ENCODE measurements at regions not wholly inside any gene's neighbourhood (a gene's known extent, or its start where the extent isn't known, plus 50 kb on each side); places are given as distances from the start of the nearest gene placed in this dataset.

- H3K36me3 ChIP-seq, result no peaks in the 10 kb centered on the region
- no peak overlapping the region for H3K4me3 ChIP-seq
- no peak overlapping the region for H3K27ac ChIP-seq
- H3K27me3 ChIP-seq, result no peaks in the 10 kb centered on the region
- DNase-seq (no peak), ATAC-seq (ENCODE audit: low FRiP score in 2 of 2) (no peak)
- H3K9me3 ChIP-seq, result no peaks in the 10 kb centered on the region
- no peaks in the 10 kb centered on the region for H3K4me1 ChIP-seq
- 92 to 94% methylated on average over 3 of the region's 3 CpGs for WGBS, 2 donors
- no peak for TF ChIP-seq POLR2A (IDR thresholded peaks at IDR 0.05)
- TF ChIP-seq, protein P1, sequence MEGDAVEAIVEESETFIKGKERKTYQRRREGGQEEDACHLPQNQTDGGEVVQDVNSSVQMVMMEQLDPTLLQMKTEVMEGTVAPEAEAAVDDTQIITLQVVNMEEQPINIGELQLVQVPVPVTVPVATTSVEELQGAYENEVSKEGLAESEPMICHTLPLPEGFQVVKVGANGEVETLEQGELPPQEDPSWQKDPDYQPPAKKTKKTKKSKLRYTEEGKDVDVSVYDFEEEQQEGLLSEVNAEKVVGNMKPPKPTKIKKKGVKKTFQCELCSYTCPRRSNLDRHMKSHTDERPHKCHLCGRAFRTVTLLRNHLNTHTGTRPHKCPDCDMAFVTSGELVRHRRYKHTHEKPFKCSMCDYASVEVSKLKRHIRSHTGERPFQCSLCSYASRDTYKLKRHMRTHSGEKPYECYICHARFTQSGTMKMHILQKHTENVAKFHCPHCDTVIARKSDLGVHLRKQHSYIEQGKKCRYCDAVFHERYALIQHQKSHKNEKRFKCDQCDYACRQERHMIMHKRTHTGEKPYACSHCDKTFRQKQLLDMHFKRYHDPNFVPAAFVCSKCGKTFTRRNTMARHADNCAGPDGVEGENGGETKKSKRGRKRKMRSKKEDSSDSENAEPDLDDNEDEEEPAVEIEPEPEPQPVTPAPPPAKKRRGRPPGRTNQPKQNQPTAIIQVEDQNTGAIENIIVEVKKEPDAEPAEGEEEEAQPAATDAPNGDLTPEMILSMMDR (IDR thresholded peaks at IDR 0.05), result no peak
- TF ChIP-seq EP300 (IDR thresholded peaks at IDR 0.05), result no peak
- no peak for TF ChIP-seq POLR2AphosphoS5 (IDR thresholded peaks at IDR 0.05)
Measured at GRCh38 chr18:57249883-57250282, 102.5 kb upstream of the ST8SIA3 start.

- Histone ChIP-seq H3K9me3 (no peaks in the 10 kb centered on the region), H3K4me1 (no peaks in the 10 kb centered on the region), H3K27ac (no peak overlapping the region), H3K36me3 (no peaks in the 10 kb centered on the region), H3K4me3 (no peak overlapping the region), H3K27me3 (no peaks in the 10 kb centered on the region)
- no peak for TF ChIP-seq POLR2A (IDR thresholded peaks at IDR 0.05)
- no peak for TF ChIP-seq EP300 (IDR thresholded peaks at IDR 0.05)
- no peak for TF ChIP-seq POLR2AphosphoS5 (IDR thresholded peaks at IDR 0.05)
- TF ChIP-seq, protein P1 (IDR thresholded peaks at IDR 0.05), result no peak
- WGBS, 2 donors, result 96 to 97% methylated on average over 3 of the region's 3 CpGs
- ATAC-seq (ENCODE audit: low FRiP score in 2 of 2), result no peak
- DNase-seq, result peak in 1 of 2 donors; percentile 15
Measured at GRCh38 chr18:57251747-57252146, 100.6 kb upstream of the ST8SIA3 start.

GRCh38 chr18:57253903-57254302 is 98.5 kb upstream of the ST8SIA3 start:
- no peaks in the 10 kb centered on the region for H3K36me3 ChIP-seq
- H3K27ac ChIP-seq, result no peak overlapping the region
- H3K9me3 ChIP-seq, result no peaks in the 10 kb centered on the region
- DNase-seq, result no peak
- no peaks in the 10 kb centered on the region for H3K4me1 ChIP-seq
- no peak for ATAC-seq (ENCODE audit: low FRiP score in 2 of 2)
- WGBS, 2 donors, result 57% methylated on average over 9 of the region's 9 CpGs
- TF ChIP-seq EP300 (IDR thresholded peaks at IDR 0.05) (no peak), POLR2AphosphoS5 (IDR thresholded peaks at IDR 0.05) (no peak), POLR2A (IDR thresholded peaks at IDR 0.05) (no peak)
- TF ChIP-seq, protein P1 (IDR thresholded peaks at IDR 0.05), result no peak
- no peak overlapping the region for H3K4me3 ChIP-seq
- H3K27me3 ChIP-seq, result no peaks in the 10 kb centered on the region

DNA sequence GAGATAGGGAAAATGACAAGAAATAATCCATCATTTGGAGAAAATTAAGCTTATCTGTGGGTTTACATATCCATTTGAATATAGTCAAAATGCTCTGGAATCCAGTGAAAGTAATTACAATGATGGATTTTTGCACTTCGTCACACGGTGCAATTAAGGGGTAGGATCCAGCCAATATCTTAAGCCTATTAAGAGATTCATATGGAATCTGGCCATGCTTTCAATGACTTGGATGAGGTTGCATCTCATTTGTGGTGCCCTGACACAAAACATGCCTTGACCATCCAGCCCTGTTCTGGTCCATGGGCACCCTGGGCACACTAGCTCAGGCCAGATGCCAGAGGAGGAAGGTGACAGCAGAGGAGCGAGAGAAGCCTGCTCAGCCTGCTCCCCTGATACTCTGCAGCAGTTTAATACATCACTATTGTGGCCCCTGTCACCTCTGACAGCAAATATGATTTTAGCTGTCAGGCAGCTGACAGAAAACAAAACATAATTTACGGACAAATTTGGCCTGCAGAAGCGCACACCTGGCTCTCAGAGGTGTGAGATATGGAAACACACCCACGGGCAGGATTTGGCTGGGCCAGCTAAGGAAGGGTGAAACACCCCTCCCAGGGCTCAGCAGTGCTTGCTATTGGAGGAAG is 94.1 kb upstream of the ST8SIA3 start:
- TF ChIP-seq, protein P1 (IDR thresholded peaks at IDR 0.05), result no peak
- TF ChIP-seq POLR2A (IDR thresholded peaks at IDR 0.05) (no peak), EP300 (IDR thresholded peaks at IDR 0.05) (no peak), POLR2AphosphoS5 (IDR thresholded peaks at IDR 0.05) (no peak)
- H3K27ac ChIP-seq, result no peak overlapping the region
- no peaks in the 10 kb centered on the region for H3K36me3 ChIP-seq
- no peaks in the 10 kb centered on the region for H3K4me1 ChIP-seq
- ATAC-seq (ENCODE audit: low FRiP score in 2 of 2) (no peak), DNase-seq (no peak)
- 72 to 75% methylated on average over 6 of the region's 6 CpGs for WGBS, 2 donors
- H3K4me3 ChIP-seq, result no peak overlapping the region
- H3K27me3 ChIP-seq, result no peaks in the 10 kb centered on the region
- no peaks in the 10 kb centered on the region for H3K9me3 ChIP-seq

GRCh38 chr18:57267368-57267925 is 84.9 kb upstream of the ST8SIA3 start:
- Histone ChIP-seq H3K4me3 (no peak overlapping the region), H3K27me3 (no peaks in the 10 kb centered on the region), H3K36me3 (no peaks in the 10 kb centered on the region), H3K9me3 (no peaks in the 10 kb centered on the region), H3K4me1 (no peaks in the 10 kb centered on the region), H3K27ac (no peak overlapping the region)
- TF ChIP-seq POLR2A (IDR thresholded peaks at IDR 0.05) (no peak), EP300 (IDR thresholded peaks at IDR 0.05) (no peak), POLR2AphosphoS5 (IDR thresholded peaks at IDR 0.05) (no peak)
- DNase-seq (no peak), ATAC-seq (ENCODE audit: low FRiP score in 2 of 2) (no peak)
- WGBS, 2 donors, result 33 to 59% methylated on average over 4 of the region's 4 CpGs

Measured in upper lobe of left lung (tissue), 6 donors.